Central memory CD8-positive, alpha-beta T cell (primary cell): ENCODE measurements at regions not wholly inside any gene's neighbourhood (a gene's known extent, or its start where the extent isn't known, plus 50 kb on each side); places are given as distances from the start of the nearest gene placed in this dataset.

ENCODE experiments used
- ATAC-seq: fragments of 150-1000 bp; cut with Tn5 transposase; replicated peaks from 2 replicates; pipeline ENCODE4 v1.10.0; 2022; ENCODE audit warnings: mild to moderate bottlenecking, moderate FRiP score, moderate number of reproducible peaks; ENCODE audit not compliant: poor library complexity, severe bottlenecking; ENCODE audit errors: extremely low read depth
- DNase-seq, 2 donors: peaks; one replicate each; pipeline ENCODE4 v3.0.0; 2021; ENCODE audit warnings: low spot score in 2 of 2
- H3K27ac Mint-ChIP-seq: one replicate; pipeline ENCODE4 v1.8.0; 2022; ENCODE audit warnings: low read depth, mild to moderate bottlenecking, moderate library complexity, mixed read lengths
- H3K27me3 Mint-ChIP-seq: one replicate; pipeline ENCODE4 v1.8.0; 2022; ENCODE audit warnings: mixed read lengths
- H3K36me3 Mint-ChIP-seq: one replicate; pipeline ENCODE4 v1.8.0; 2022; ENCODE audit warnings: mild to moderate bottlenecking, moderate library complexity, mixed read lengths; ENCODE audit not compliant: insufficient read depth
- H3K4me1 Mint-ChIP-seq: one replicate; pipeline ENCODE4 v1.8.0; 2022; ENCODE audit warnings: mixed read lengths
- H3K4me3 Mint-ChIP-seq: one replicate; pipeline ENCODE4 v1.8.0; 2022; ENCODE audit warnings: mild to moderate bottlenecking, moderate library complexity, mixed read lengths
- H3K9me3 Mint-ChIP-seq: one replicate; pipeline ENCODE4 v1.8.0; 2022; ENCODE audit warnings: mixed read lengths

DNA sequence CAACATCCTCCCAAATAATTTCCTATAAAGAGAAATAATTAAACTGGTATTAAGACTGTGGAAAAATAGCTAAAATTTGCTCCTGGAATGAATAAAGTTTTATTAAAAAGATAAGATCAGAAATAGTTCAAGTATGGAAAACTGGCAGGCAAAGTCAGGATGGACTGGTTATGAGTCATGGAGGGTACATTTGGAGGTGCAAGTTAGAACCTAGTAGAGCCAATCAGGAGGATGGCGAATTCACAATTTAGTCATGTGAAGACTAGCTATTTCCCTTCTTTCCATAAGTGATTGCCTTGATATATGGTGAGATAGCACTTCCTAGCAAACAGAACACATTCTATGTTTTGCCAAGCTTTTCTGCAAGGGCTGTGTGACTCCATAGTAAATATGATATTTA lies 1303.5 kb downstream of the EFNA5 start:
- H3K4me3 Mint-ChIP-seq: no peak overlapping the region
- no peak overlapping the region for H3K27ac Mint-ChIP-seq
- H3K4me1 Mint-ChIP-seq: no peaks in the 10 kb centered on the region

GRCh38 chr5:106363578-106363977 lies 1307.2 kb downstream of the EFNA5 start:
- Mint-ChIP-seq H3K27me3 (no peaks in the 10 kb centered on the region), H3K4me3 (no peak overlapping the region), H3K9me3 (peaks cover 12% of the 10 kb centered on the region), H3K27ac (no peak overlapping the region), H3K4me1 (no peaks in the 10 kb centered on the region), H3K36me3 (no peaks in the 10 kb centered on the region)
- ATAC-seq (no peak), DNase-seq (no peak)

More for the DNA sequence above, 1303.5 kb downstream of the EFNA5 start:
- ATAC-seq (no peak), DNase-seq (no peak)
- Mint-ChIP-seq H3K27me3 (no peaks in the 10 kb centered on the region), H3K9me3 (peaks cover 11% of the 10 kb centered on the region), H3K36me3 (no peaks in the 10 kb centered on the region)

DNA sequence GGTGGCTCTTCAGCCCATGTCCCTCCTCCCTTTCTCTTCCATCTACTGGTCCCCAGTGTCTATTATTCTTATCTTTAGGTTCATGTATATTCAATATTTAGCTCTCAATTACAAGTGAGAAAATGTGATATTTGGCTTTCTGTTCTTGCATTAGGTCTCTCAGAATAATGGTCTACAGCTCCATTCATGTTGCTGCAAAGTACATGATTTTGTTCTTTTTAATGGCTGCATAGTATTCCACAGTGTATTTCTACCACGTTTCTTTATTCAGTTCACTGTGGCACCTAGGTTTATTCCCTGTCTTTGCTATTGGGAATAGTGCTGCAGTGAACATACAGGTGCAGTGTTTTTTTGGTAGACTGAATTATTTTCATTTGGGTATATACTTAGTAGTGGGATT lies 1308.8 kb downstream of the EFNA5 start:
- Mint-ChIP-seq H3K4me3 (no peak overlapping the region), H3K36me3 (no peaks in the 10 kb centered on the region), H3K27me3 (no peaks in the 10 kb centered on the region), H3K9me3 (peaks cover 12% of the 10 kb centered on the region), H3K4me1 (no peaks in the 10 kb centered on the region), H3K27ac (no peak overlapping the region)
- ATAC-seq (no peak), DNase-seq (no peak)

GRCh38 chr5:106331415-106331814 lies 1339.3 kb downstream of the EFNA5 start:
- H3K27ac Mint-ChIP-seq: no peak overlapping the region

DNA sequence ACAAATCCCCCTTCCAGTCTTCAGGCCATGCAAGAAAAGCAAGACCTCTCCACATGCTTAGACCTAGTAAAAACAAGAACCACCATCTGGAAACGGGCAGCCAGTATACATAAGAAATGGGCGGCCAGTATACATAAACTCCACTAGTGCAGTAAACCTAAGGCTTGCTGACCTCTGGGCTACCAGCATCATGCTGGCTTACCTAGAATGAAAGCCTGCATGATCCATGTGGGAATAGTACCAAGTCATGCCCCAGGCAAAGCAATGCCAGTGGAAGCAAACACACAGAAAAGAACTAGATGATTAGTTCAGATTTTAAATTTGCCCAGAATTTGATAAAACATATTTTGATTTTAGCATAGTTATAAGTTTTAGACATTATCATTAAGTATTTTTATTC lies 1346.4 kb downstream of the EFNA5 start:
- no peak overlapping the region for H3K4me3 Mint-ChIP-seq
- H3K27me3 Mint-ChIP-seq: no peaks in the 10 kb centered on the region
- no peaks in the 10 kb centered on the region for H3K4me1 Mint-ChIP-seq
- ATAC-seq (no peak), DNase-seq (no peak)
- H3K36me3 Mint-ChIP-seq: no peaks in the 10 kb centered on the region
- no peaks in the 10 kb centered on the region for H3K9me3 Mint-ChIP-seq
- H3K27ac Mint-ChIP-seq: no peak overlapping the region

More at GRCh38 chr5:106331415-106331814, 1339.3 kb downstream of the EFNA5 start:
- Mint-ChIP-seq H3K27me3 (no peaks in the 10 kb centered on the region), H3K4me1 (no peaks in the 10 kb centered on the region), H3K36me3 (no peaks in the 10 kb centered on the region), H3K9me3 (no peaks in the 10 kb centered on the region), H3K4me3 (no peak overlapping the region)
- ATAC-seq: no peak
- DNase-seq: no peak

GRCh38 chr5:106321242-106321641 lies 1349.5 kb downstream of the EFNA5 start:
- ATAC-seq (no peak), DNase-seq (no peak)
- Mint-ChIP-seq H3K4me3 (no peak overlapping the region), H3K27ac (no peak overlapping the region), H3K4me1 (no peaks in the 10 kb centered on the region), H3K27me3 (no peaks in the 10 kb centered on the region), H3K9me3 (peaks cover 11% of the 10 kb centered on the region), H3K36me3 (no peaks in the 10 kb centered on the region)

DNA sequence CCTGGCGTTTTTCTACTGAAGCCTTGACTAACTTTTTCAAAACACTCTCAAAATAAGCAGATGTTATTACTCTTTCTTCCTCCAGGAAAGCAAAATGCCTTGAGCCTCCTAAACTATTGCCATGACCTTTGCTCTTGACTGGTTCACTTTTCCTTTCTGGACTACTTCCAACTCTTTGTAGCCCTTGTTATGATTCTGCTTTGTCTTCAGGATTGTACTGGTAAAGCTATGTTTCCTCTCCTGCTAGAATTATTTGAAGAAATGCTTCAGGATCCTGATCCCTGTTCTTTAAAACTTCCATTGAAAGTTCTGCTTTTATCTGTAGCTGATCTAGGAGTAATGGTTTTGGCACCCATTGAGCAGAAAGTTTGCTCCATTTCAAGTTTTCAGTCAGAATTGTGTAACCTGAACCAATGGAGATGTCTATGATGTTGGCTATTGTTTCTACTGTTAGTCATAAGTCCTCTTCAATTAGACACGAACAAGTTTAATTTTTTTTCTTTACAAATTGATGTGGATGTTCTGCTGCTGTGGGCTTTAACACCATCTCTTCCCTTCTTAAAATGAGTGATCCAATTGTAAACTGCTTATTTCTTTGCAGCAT lies 1356.4 kb downstream of the EFNA5 start:
- no peak for ATAC-seq
- H3K27ac Mint-ChIP-seq: no peak overlapping the region
- H3K4me3 Mint-ChIP-seq: no peak overlapping the region
- DNase-seq: no peak
- H3K4me1 Mint-ChIP-seq: no peaks in the 10 kb centered on the region
- H3K9me3 Mint-ChIP-seq: peaks cover 11% of the 10 kb centered on the region
- no peaks in the 10 kb centered on the region for H3K36me3 Mint-ChIP-seq
- H3K27me3 Mint-ChIP-seq: no peaks in the 10 kb centered on the region

GRCh38 chr5:106312360-106312759 lies 1358.4 kb downstream of the EFNA5 start:
- no peak for DNase-seq
- no peak overlapping the region for H3K4me3 Mint-ChIP-seq
- no peaks in the 10 kb centered on the region for H3K36me3 Mint-ChIP-seq
- no peak overlapping the region for H3K27ac Mint-ChIP-seq
- H3K9me3 Mint-ChIP-seq: peaks cover 3% of the 10 kb centered on the region
- no peak for ATAC-seq
- no peaks in the 10 kb centered on the region for H3K4me1 Mint-ChIP-seq
- H3K27me3 Mint-ChIP-seq: no peaks in the 10 kb centered on the region

- Mint-ChIP-seq H3K27me3 (no peaks in the 10 kb centered on the region), H3K4me1 (no peaks in the 10 kb centered on the region), H3K4me3 (no peak overlapping the region), H3K9me3 (no peaks in the 10 kb centered on the region), H3K27ac (no peak overlapping the region), H3K36me3 (no peaks in the 10 kb centered on the region)
- DNase-seq (no peak), ATAC-seq (no peak)
Observed at GRCh38 chr5:106311230-106311915, 1359.4 kb downstream of the EFNA5 start.

DNA sequence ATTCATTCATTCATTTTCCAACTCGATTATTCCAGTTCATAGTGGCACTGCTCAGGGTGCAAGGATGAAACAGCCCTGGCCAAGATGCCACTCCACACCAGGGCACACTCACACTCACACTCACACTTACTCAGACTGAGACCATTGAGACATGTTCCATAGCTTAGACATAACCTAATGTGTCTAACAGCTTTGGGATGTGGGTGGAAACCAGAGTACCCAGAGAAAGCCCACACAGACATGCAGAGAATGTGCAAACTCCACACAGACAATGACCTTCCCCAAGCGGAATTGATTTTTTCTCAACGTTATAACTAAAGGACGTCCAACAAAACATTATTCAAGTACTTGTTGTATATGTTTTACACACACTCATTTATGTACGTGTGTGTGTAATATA lies 1363.5 kb downstream of the EFNA5 start:
- H3K27me3 Mint-ChIP-seq: no peaks in the 10 kb centered on the region
- DNase-seq: no peak
- no peak for ATAC-seq
- no peaks in the 10 kb centered on the region for H3K4me1 Mint-ChIP-seq
- H3K9me3 Mint-ChIP-seq: no peaks in the 10 kb centered on the region
- no peaks in the 10 kb centered on the region for H3K36me3 Mint-ChIP-seq
- H3K4me3 Mint-ChIP-seq: no peak overlapping the region
- H3K27ac Mint-ChIP-seq: no peak overlapping the region

DNA sequence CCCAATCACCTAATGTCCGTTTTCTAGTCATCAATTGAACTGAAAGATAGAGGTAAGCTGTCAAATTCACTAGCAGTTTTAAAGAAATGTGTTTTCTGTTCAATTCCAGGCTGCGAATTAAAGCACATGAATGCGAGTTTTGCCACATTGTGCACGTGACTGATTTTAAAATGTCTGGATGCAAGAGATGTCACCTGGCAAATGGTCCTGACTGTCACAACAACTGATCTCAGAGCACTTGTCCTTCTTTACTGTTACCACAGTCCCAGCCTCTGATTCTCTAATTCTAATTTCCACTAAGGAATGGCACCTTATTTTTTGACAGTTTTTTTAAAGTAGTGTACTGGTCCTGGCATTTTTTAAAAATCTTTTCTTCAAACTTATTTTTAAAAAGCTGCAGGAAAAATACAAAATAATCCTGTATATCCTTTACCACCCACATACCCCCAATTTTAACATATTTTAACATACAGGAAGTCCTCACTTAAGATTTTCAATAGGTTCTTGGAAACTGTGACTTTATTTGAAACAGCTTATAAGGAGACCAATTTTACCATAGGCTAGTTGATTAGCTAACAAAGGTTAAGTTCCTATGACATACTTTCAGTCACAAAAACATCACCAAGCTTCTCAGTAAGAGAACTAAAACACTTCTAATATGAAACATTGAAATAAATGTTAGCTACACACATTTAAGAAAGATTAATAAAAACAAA lies 1364.3 kb downstream of the EFNA5 start:
- ATAC-seq: no peak
- Mint-ChIP-seq H3K9me3 (no peaks in the 10 kb centered on the region), H3K4me3 (no peak overlapping the region), H3K27me3 (no peaks in the 10 kb centered on the region), H3K4me1 (no peaks in the 10 kb centered on the region), H3K27ac (no peak overlapping the region), H3K36me3 (no peaks in the 10 kb centered on the region)
- no peak for DNase-seq

DNA sequence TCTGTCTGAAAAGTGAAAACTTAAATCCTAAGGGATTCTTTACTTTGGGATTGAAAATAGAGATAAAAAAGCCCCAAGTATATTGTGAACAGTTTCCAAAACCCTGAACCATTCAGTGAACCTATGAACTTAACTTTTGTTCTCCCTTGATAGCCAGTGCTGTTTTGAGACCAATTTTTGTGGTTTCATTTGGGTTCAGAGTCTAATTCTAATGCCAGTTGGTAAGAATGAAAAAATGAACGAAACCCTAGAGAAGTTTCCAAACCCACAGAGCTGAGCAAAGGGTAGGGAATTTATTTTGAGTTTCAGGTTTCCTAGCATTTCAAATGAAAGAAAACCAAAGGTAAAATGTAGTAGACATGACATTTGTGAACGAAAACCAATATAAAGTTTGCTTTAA lies 1366.8 kb downstream of the EFNA5 start:
- no peaks in the 10 kb centered on the region for H3K36me3 Mint-ChIP-seq
- DNase-seq (no peak), ATAC-seq (no peak)
- H3K27ac Mint-ChIP-seq: no peak overlapping the region
- H3K4me1 Mint-ChIP-seq: no peaks in the 10 kb centered on the region
- no peaks in the 10 kb centered on the region for H3K9me3 Mint-ChIP-seq
- no peak overlapping the region for H3K4me3 Mint-ChIP-seq
- no peaks in the 10 kb centered on the region for H3K27me3 Mint-ChIP-seq

- Mint-ChIP-seq H3K9me3 (peaks cover 6% of the 10 kb centered on the region), H3K27ac (no peak overlapping the region), H3K36me3 (no peaks in the 10 kb centered on the region), H3K4me1 (no peaks in the 10 kb centered on the region), H3K27me3 (no peaks in the 10 kb centered on the region), H3K4me3 (no peak overlapping the region)
- DNase-seq: no peak
- no peak for ATAC-seq
Observed at GRCh38 chr5:106292654-106293053, 1378.1 kb downstream of the EFNA5 start.
